CD14-positive monocyte (primary cell): ENCODE measurements at regions not wholly inside any gene's neighbourhood (a gene's known extent, or its start where the extent isn't known, plus 50 kb on each side); places are given as distances from the start of the nearest gene placed in this dataset.

Experiments used
- DNase-seq, 3 donors: peaks; one replicate each; pipeline ENCODE4 v3.0.0-alpha.2; 2011 to 2022
- H2AFZ ChIP-seq: 2 replicates; pipeline ENCODE4 v1.6.0; 2012; ENCODE audit warnings: mild to moderate bottlenecking, low read depth, low read length, inconsistent platforms; ENCODE audit not compliant: insufficient read depth, poor library complexity, severe bottlenecking
- H3K27ac ChIP-seq, 2 donors: 1 replicate in 1 of 2; 2 replicates in 1 of 2; pipeline ENCODE4 v1.5.1; 2012 to 2013; ENCODE audit warnings: low read length in 2 of 2, control low read depth in 1 of 2, inconsistent platforms in 1 of 2, low read depth in 1 of 2, mild to moderate bottlenecking in 1 of 2
- H3K27me3 ChIP-seq, 2 donors: one replicate each; pipeline versions ENCODE4 v1.6.0 to v1.6.1; 2011 to 2013; ENCODE audit warnings: low read length in 2 of 2; ENCODE audit not compliant: control insufficient read depth in 2 of 2, insufficient read depth in 2 of 2
- H3K36me3 ChIP-seq, 2 donors: replicated peaks in 1 of 2; 1 replicate in 1 of 2; 2 replicates in 1 of 2; pipeline versions ENCODE4 v1.5.1 to v1.6.1; 2012 to 2013; ENCODE audit warnings: low read length in 2 of 2, control low read depth in 1 of 2, inconsistent platforms in 1 of 2, mild to moderate bottlenecking in 1 of 2; ENCODE audit not compliant: insufficient read depth in 2 of 2, control insufficient read depth in 1 of 2
- H3K4me1 ChIP-seq, 2 donors: 1 replicate in 1 of 2; 2 replicates in 1 of 2; pipeline versions ENCODE4 v1.5.1 to v1.6.1; 2012 to 2013; ENCODE audit warnings: low read length in 2 of 2, control low read depth in 1 of 2, inconsistent platforms in 1 of 2, mild to moderate bottlenecking in 1 of 2, moderate library complexity in 1 of 2; ENCODE audit not compliant: insufficient read depth in 2 of 2, control insufficient read depth in 1 of 2
- H3K4me2 ChIP-seq: replicated peaks from 2 replicates; pipeline ENCODE3; 2012; ENCODE audit warnings: low read length, moderate library complexity, mild to moderate bottlenecking; ENCODE audit not compliant: poor library complexity, severe bottlenecking; ENCODE audit errors: extremely low read depth
- H3K4me3 ChIP-seq, 3 experiments: fragments of 200-600 bp in 1 of 3; sonication (generic) in 1 of 3; replicated peaks in 1 of 3; 1 replicate in 2 of 3; 2 replicates in 1 of 3; pipeline ENCODE4 v1.5.1; 2011 to 2013; ENCODE audit warnings: low read length in 3 of 3, mild to moderate bottlenecking in 3 of 3, control low read depth in 2 of 3, low read depth in 2 of 3, inconsistent platforms in 1 of 3, moderate library complexity in 1 of 3
- H3K79me2 ChIP-seq: 2 replicates; pipeline ENCODE4 v1.6.0; 2012; ENCODE audit warnings: mild to moderate bottlenecking, control low read depth, inconsistent platforms, low read length, moderate library complexity; ENCODE audit not compliant: insufficient read depth
- H3K9ac ChIP-seq: 2 replicates; pipeline ENCODE4 v1.6.0; 2017; ENCODE audit warnings: low read length, mild to moderate bottlenecking; ENCODE audit not compliant: insufficient read depth, poor library complexity, severe bottlenecking
- H3K9me3 ChIP-seq, 2 donors: replicated peaks in 1 of 2; 1 replicate in 1 of 2; 2 replicates in 1 of 2; pipeline versions ENCODE4 v1.5.1 to v1.6.1; 2012 to 2013; ENCODE audit warnings: low read length in 2 of 2, control low read depth in 1 of 2; ENCODE audit not compliant: control insufficient read depth in 1 of 2, insufficient read depth in 1 of 2
- H4K20me1 ChIP-seq: 2 replicates; pipeline ENCODE4 v1.6.0; 2012; ENCODE audit warnings: mild to moderate bottlenecking, low read length, control low read depth, moderate library complexity; ENCODE audit not compliant: insufficient read depth
- H3K27ac Mint-ChIP-seq, 7 donors: one replicate each; pipeline ENCODE4 v1.8.0; 2020; ENCODE audit warnings: mild to moderate bottlenecking in 7 of 7, mixed read lengths in 7 of 7, moderate library complexity in 6 of 7, inconsistent platforms in 2 of 7
- H3K27me3 Mint-ChIP-seq, 3 donors: one replicate each; pipeline ENCODE4 v1.8.0; 2021 to 2022; ENCODE audit warnings: low read depth in 3 of 3, mild to moderate bottlenecking in 3 of 3, mixed read lengths in 3 of 3, moderate library complexity in 3 of 3, inconsistent platforms in 1 of 3
- H3K36me3 Mint-ChIP-seq, 2 donors: one replicate each; pipeline ENCODE4 v1.8.0; 2020; ENCODE audit warnings: mixed read lengths in 2 of 2, inconsistent platforms in 1 of 2, mild to moderate bottlenecking in 1 of 2
- H3K4me1 Mint-ChIP-seq: one replicate; pipeline ENCODE4 v1.8.0; 2020; ENCODE audit warnings: mild to moderate bottlenecking, mixed read lengths
- H3K4me3 Mint-ChIP-seq, 2 donors: one replicate each; pipeline ENCODE4 v1.8.0; 2020; ENCODE audit warnings: mild to moderate bottlenecking in 2 of 2, mixed read lengths in 2 of 2, moderate library complexity in 1 of 2
- H3K9me3 Mint-ChIP-seq, 7 donors: one replicate each; pipeline ENCODE4 v1.8.0; 2020 to 2022; ENCODE audit warnings: mixed read lengths in 7 of 7, mild to moderate bottlenecking in 6 of 7, moderate library complexity in 6 of 7, inconsistent platforms in 2 of 7
- WGBS: methylation state at CpG from one replicate; pipeline ENCODE4 v1.1.5; 2013; ENCODE audit warnings: missing lambda C conversion rate; ENCODE audit not compliant: insufficient coverage; 5-methylcytosine and 5-hydroxymethylcytosine counted together
- intact Hi-C, 2 donors: fragments of 100-400 bp; cut with micrococcal nuclease; formaldehyde crosslinking; loops; one replicate each; pipeline versions ENCODE4 v1.15.0 to v1.15.1; 2023
- TF ChIP-seq, protein P1 (sequence below): fragments of 200-600 bp; IDR thresholded peaks from one replicate; pipeline ENCODE4 v1.8.0; 2022; ENCODE audit warnings: antibody characterized with exemption, mild to moderate bottlenecking

DNA sequence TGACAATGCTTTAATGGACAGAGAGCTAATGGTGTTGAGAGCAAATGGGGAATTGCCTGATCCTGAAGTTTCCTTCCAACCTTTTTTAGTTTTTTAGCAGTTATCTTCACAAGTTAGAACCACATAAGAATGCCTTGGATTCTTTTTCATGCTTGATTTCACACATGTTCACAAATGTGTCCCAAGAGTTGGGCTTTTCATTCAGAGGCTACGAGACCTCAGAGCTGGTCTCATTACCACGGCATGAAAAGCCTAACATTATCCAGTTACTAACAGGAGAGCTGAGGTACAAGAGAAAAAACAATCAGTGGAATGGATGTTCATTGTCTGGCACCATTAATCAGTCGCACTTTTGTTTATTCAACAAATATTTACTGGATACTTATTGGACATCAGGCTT is 340.6 kb downstream of the ZNF326 start:
- Mint-ChIP-seq H3K27me3 (peaks cover 4 to 14% (median 12%) of the 10 kb centered on the region in 3 donors), H3K27ac (no peak overlapping the region), H3K4me1 (peaks cover 7% of the 10 kb centered on the region), H3K9me3 (no peaks in the 10 kb centered on the region), H3K4me3 (no peak overlapping the region), H3K36me3 (no peaks in the 10 kb centered on the region)
- no CpG with 5 or more reads among the region's 3 CpGs for WGBS
- no peak overlapping the region for H3K4me3 ChIP-seq
- H3K4me1 ChIP-seq: peaks cover 7 to 8% of the 10 kb centered on the region in 2 donors
- H3K27me3 ChIP-seq: peaks cover 7 to 15% of the 10 kb centered on the region in 2 donors
- H3K36me3 ChIP-seq: no peaks in the 10 kb centered on the region
- no peak overlapping the region for H3K4me2 ChIP-seq
- H2AFZ ChIP-seq: no peak overlapping the region
- no peak for DNase-seq
- no peaks in the 10 kb centered on the region for H3K9me3 ChIP-seq
- TF ChIP-seq, protein P1, sequence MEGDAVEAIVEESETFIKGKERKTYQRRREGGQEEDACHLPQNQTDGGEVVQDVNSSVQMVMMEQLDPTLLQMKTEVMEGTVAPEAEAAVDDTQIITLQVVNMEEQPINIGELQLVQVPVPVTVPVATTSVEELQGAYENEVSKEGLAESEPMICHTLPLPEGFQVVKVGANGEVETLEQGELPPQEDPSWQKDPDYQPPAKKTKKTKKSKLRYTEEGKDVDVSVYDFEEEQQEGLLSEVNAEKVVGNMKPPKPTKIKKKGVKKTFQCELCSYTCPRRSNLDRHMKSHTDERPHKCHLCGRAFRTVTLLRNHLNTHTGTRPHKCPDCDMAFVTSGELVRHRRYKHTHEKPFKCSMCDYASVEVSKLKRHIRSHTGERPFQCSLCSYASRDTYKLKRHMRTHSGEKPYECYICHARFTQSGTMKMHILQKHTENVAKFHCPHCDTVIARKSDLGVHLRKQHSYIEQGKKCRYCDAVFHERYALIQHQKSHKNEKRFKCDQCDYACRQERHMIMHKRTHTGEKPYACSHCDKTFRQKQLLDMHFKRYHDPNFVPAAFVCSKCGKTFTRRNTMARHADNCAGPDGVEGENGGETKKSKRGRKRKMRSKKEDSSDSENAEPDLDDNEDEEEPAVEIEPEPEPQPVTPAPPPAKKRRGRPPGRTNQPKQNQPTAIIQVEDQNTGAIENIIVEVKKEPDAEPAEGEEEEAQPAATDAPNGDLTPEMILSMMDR: no peak
- no peaks in the 10 kb centered on the region for H4K20me1 ChIP-seq
- H3K79me2 ChIP-seq: no peaks in the 10 kb centered on the region
- H3K9ac ChIP-seq: no peak overlapping the region
- H3K27ac ChIP-seq: no peak overlapping the region
- intact Hi-C loops: no loop called here

DNA sequence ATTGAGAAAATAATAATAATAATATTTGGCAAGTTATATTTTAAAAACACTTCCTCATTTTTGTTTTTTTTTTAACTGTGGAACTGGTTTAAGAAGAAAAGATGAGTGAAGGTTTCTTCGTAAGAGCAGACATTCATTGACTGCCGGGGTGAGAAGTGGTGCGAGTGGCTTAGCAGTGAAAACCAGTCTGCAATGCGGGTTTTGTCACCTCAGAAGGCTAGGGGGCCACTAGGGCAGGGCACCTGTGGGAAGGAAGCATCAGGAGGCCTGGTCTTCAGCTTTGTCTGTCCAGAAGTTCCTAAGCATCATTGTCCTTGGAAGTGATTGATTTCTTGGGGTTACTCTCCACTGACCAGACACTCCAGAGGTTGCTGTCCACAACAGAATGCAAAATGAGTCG is 339.2 kb downstream of the ZNF326 start:
- Histone ChIP-seq H4K20me1 (no peaks in the 10 kb centered on the region), H3K9ac (no peak overlapping the region), H3K79me2 (no peaks in the 10 kb centered on the region), H3K27ac (no peak overlapping the region), H3K4me3 (no peak overlapping the region), H2AFZ (no peak overlapping the region), H3K27me3 (peaks cover 0 to 7% of the 10 kb centered on the region in 2 donors), H3K36me3 (no peaks in the 10 kb centered on the region), H3K9me3 (no peaks in the 10 kb centered on the region), H3K4me2 (no peak overlapping the region), H3K4me1 (no peaks in the 10 kb centered on the region)
- no peaks in the 10 kb centered on the region for H3K36me3 Mint-ChIP-seq
- H3K9me3 Mint-ChIP-seq: peaks cover 0 to 2% (median 0%) of the 10 kb centered on the region in 7 donors
- no peak for DNase-seq
- no peaks in the 10 kb centered on the region for H3K4me1 Mint-ChIP-seq
- TF ChIP-seq, protein P1: no peak
- no peak overlapping the region for H3K27ac Mint-ChIP-seq
- intact Hi-C loops: no loop called here
- H3K4me3 Mint-ChIP-seq: no peak overlapping the region
- WGBS: 84% methylated on average over 4 of the region's 5 CpGs
- peaks cover 5 to 9% (median 9%) of the 10 kb centered on the region in 3 donors for H3K27me3 Mint-ChIP-seq
